ENCODE measurements at regions not wholly inside any gene's neighbourhood (a gene's known extent, or its start where the extent isn't known, plus 50 kb on each side); places are given as distances from the start of the nearest gene placed in this dataset.

GRCh38 chr3:135781026-135781815 lies 184.3 kb upstream of the PPP2R3A start:
- in situ Hi-C loops (cut with MboI; ENCODE audit: low sequenced_read_pairs), result no loop called here

GRCh38 chr3:135784557-135784956 lies 181.0 kb upstream of the PPP2R3A start:
- in situ Hi-C loops (cut with MboI; ENCODE audit: low sequenced_read_pairs), result no loop called here

GRCh38 chr3:135788146-135788545 lies 177.4 kb upstream of the PPP2R3A start:
- in situ Hi-C loops (cut with MboI; ENCODE audit: low sequenced_read_pairs), result no loop called here

GRCh38 chr3:135788978-135789377 lies 176.6 kb upstream of the PPP2R3A start:
- in situ Hi-C loops (cut with MboI; ENCODE audit: low sequenced_read_pairs), result no loop called here

GRCh38 chr3:135792174-135792573 lies 173.4 kb upstream of the PPP2R3A start:
- in situ Hi-C loops (cut with MboI; ENCODE audit: low sequenced_read_pairs), result no loop called here

GRCh38 chr3:135792858-135793475 lies 172.6 kb upstream of the PPP2R3A start:
- in situ Hi-C loops (cut with MboI; ENCODE audit: low sequenced_read_pairs), result no loop called here

GRCh38 chr3:135800071-135800549 lies 165.4 kb upstream of the PPP2R3A start:
- in situ Hi-C loops (cut with MboI; ENCODE audit: low sequenced_read_pairs), result no loop called here

GRCh38 chr3:135801018-135801417 lies 164.5 kb upstream of the PPP2R3A start:
- in situ Hi-C loops (cut with MboI; ENCODE audit: low sequenced_read_pairs), result no loop called here

GRCh38 chr3:135802171-135802570 lies 163.4 kb upstream of the PPP2R3A start:
- in situ Hi-C loops (cut with MboI; ENCODE audit: low sequenced_read_pairs), result no loop called here

- in situ Hi-C loops (cut with MboI; ENCODE audit: low sequenced_read_pairs), result no loop called here
Measured at GRCh38 chr3:135803028-135803692, 162.4 kb upstream of the PPP2R3A start.

- in situ Hi-C loops (cut with MboI; ENCODE audit: low sequenced_read_pairs), result no loop called here
Measured at GRCh38 chr3:135805752-135806151, 159.8 kb upstream of the PPP2R3A start.

GRCh38 chr3:135806317-135806716 lies 159.2 kb upstream of the PPP2R3A start:
- in situ Hi-C loops (cut with MboI; ENCODE audit: low sequenced_read_pairs), result no loop called here

- in situ Hi-C loops (cut with MboI; ENCODE audit: low sequenced_read_pairs), result no loop called here
Measured at GRCh38 chr3:135807879-135808278, 157.6 kb upstream of the PPP2R3A start.

- in situ Hi-C loops (cut with MboI; ENCODE audit: low sequenced_read_pairs), result no loop called here
Measured at GRCh38 chr3:135809021-135809634, 156.4 kb upstream of the PPP2R3A start.

GRCh38 chr3:135811651-135812050 lies 153.9 kb upstream of the PPP2R3A start:
- in situ Hi-C loops (cut with MboI; ENCODE audit: low sequenced_read_pairs), result no loop called here

GRCh38 chr3:135812057-135812456 lies 153.5 kb upstream of the PPP2R3A start:
- in situ Hi-C loops (cut with MboI; ENCODE audit: low sequenced_read_pairs), result no loop called here

GRCh38 chr3:135834465-135834864 lies 131.1 kb upstream of the PPP2R3A start:
- in situ Hi-C loops (cut with MboI; ENCODE audit: low sequenced_read_pairs), result no loop called here

GRCh38 chr3:135837977-135838631 lies 127.4 kb upstream of the PPP2R3A start:
- in situ Hi-C loops (cut with MboI; ENCODE audit: low sequenced_read_pairs), result no loop called here

GRCh38 chr3:135840436-135840835 lies 125.1 kb upstream of the PPP2R3A start:
- in situ Hi-C loops (cut with MboI; ENCODE audit: low sequenced_read_pairs), result no loop called here

GRCh38 chr3:135844386-135844785 lies 121.1 kb upstream of the PPP2R3A start:
- in situ Hi-C loops (cut with MboI; ENCODE audit: low sequenced_read_pairs), result no loop called here

- in situ Hi-C loops (cut with MboI; ENCODE audit: low sequenced_read_pairs), result no loop called here
Measured at GRCh38 chr3:135848051-135848450, 117.5 kb upstream of the PPP2R3A start.
